Activated naive CD8-positive, alpha-beta T cell treated with anti-CD3 and anti-CD28 coated beads, Interleukin-2, amount 10 ng/mL, durations not matched to agents 7 days and 5 days (primary cell): ENCODE measurements at regions not wholly inside any gene's neighbourhood (a gene's known extent, or its start where the extent isn't known, plus 50 kb on each side); places are given as distances from the start of the nearest gene placed in this dataset.
"Not testable (repeated sequence)": the region's sequence is repeated elsewhere in the genome, so short reads cannot be mapped to it uniquely, and the experiment has no call there.

Experiments
- ATAC-seq: fragments of 150-1000 bp; cut with Tn5 transposase; one replicate; pipeline ENCODE4 v1.10.0; 2021; ENCODE audit warnings: low read depth, moderate library complexity
- POLR2A ChIA-PET: fragments of 350-600 bp; sonication (Branson Sonifier 250); formaldehyde crosslinking; loops from one replicate; lab custom pipeline; 2021; ENCODE audit warnings: antibody characterized with exemption; lab: Charles Lee
- DNase-seq: peaks from one replicate; pipeline ENCODE4 v3.0.0; 2021
- H3K27ac Mint-ChIP-seq: one replicate; pipeline ENCODE4 v1.8.0; 2022; ENCODE audit warnings: mild to moderate bottlenecking, mixed read lengths
- H3K27me3 Mint-ChIP-seq: one replicate; pipeline ENCODE4 v1.8.0; 2022; ENCODE audit warnings: mild to moderate bottlenecking, moderate library complexity, mixed read lengths
- H3K36me3 Mint-ChIP-seq: one replicate; pipeline ENCODE4 v1.8.0; 2021; ENCODE audit warnings: mild to moderate bottlenecking, mixed read lengths
- H3K4me1 Mint-ChIP-seq: one replicate; pipeline ENCODE4 v1.8.0; 2021; ENCODE audit warnings: mixed read lengths
- H3K4me3 Mint-ChIP-seq: one replicate; pipeline ENCODE4 v1.8.0; 2022; ENCODE audit warnings: mild to moderate bottlenecking, moderate library complexity, mixed read lengths
- H3K9me3 Mint-ChIP-seq: one replicate; pipeline ENCODE4 v1.8.0; 2021; ENCODE audit warnings: mixed read lengths

DNA sequence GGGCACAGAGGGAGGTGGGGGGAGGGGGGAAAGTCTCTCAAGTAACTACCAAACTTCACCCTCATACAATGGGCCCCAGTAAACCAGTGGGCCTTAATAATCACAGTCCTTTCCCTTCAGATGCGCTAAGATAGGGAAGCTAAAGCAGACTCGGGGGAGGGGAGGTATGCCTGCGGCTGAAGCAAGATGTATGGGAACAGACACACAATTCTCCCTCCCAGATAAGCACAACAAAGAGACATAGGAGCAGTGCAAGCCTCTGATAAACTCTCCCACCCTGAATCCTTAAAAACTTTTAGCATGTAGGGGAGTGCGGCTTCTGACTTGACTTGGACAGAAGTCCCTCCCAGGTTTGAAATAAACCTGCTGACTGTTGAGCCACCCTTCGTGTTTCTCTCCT is 54.7 kb downstream of the PROP1 start:
- DNase-seq, H3K27me3 Mint-ChIP-seq, H3K36me3 Mint-ChIP-seq, H3K9me3 Mint-ChIP-seq, H3K4me1 Mint-ChIP-seq, H3K27ac Mint-ChIP-seq, POLR2A ChIA-PET, H3K4me3 Mint-ChIP-seq, ATAC-seq: not testable (repeated sequence)

GRCh38 chr5:177939246-177940171 is 56.5 kb downstream of the PROP1 start:
- H3K4me3 Mint-ChIP-seq: peak overlapping the region; percentile 82
- peak; percentile 48 for DNase-seq
- peak; percentile 25 for ATAC-seq
- H3K27ac Mint-ChIP-seq, H3K9me3 Mint-ChIP-seq, POLR2A ChIA-PET, H3K27me3 Mint-ChIP-seq, H3K4me1 Mint-ChIP-seq, H3K36me3 Mint-ChIP-seq: not testable (repeated sequence)

- DNase-seq, H3K4me1 Mint-ChIP-seq, POLR2A ChIA-PET, H3K36me3 Mint-ChIP-seq, H3K9me3 Mint-ChIP-seq, H3K27ac Mint-ChIP-seq, H3K27me3 Mint-ChIP-seq, ATAC-seq: not testable (repeated sequence)
- H3K4me3 Mint-ChIP-seq: peak overlapping the region; percentile 82
These were observed 57.3 kb downstream of the PROP1 start for GRCh38 chr5:177938767-177939166.

- H3K27ac Mint-ChIP-seq, POLR2A ChIA-PET, H3K27me3 Mint-ChIP-seq, H3K9me3 Mint-ChIP-seq, DNase-seq, ATAC-seq, H3K4me3 Mint-ChIP-seq, H3K4me1 Mint-ChIP-seq, H3K36me3 Mint-ChIP-seq: not testable (repeated sequence)
These were observed 61.8 kb downstream of the PROP1 start for GRCh38 chr5:177934233-177934632.

DNA sequence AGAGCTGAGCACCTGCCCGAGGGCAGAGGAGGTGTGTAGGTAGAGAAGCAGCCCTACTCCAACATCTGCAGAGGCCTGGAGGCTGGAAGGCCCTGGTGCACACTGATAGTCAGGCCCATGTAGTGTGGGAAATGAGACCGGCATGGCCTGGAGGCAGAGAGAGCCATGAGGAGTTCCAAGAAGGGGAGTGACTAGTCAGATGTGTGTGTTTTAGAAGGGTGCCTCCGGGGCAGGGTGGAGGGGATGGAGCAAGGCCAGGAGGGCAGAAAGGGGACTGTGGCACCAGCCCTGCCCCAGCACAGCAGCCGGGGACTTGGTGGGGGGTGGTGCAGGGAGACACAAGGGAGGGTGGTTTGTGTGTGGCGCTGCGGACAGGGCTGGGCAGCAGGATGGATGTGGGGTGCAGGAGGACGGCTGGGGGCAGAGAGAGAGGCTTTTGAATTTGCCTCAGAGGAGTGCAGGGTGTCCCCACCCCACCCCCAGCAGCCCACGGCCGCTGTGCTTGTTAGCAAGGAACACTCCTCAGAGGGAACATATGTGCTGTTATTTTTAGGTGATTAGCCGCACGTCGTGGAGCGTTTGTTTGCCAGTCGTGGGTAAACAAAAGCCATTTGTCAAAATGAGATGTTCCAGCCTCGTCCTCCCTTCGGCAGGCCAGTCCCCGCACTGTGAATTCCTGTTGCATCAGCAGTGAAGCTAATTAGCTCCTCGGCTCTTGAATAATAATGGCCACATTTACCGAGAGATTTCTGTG is 65.6 kb downstream of the PROP1 start:
- DNase-seq, H3K27ac Mint-ChIP-seq, H3K4me3 Mint-ChIP-seq, H3K27me3 Mint-ChIP-seq, POLR2A ChIA-PET, H3K4me1 Mint-ChIP-seq, H3K36me3 Mint-ChIP-seq, ATAC-seq, H3K9me3 Mint-ChIP-seq: not testable (repeated sequence)

DNA sequence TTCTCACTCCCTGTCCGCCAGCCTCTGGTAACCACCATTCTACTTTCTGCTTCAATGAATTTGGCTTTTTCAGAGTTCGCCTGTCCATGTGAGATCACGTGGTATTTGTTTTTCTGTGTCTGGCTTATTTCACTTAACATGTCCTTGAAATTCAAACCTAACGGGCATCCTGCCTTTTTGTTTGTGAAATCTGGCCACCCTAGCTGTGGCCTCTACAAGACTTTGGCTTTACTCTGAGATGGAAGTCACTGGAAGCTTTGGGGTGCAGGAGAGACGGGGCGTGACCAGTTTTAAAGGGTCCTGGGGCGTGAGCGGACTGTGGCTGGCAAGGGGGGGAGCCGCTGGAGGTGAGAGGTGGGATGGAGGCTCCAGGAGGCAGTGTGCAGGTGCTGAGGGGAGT is 66.4 kb downstream of the PROP1 start:
- DNase-seq, H3K4me1 Mint-ChIP-seq, H3K9me3 Mint-ChIP-seq, H3K36me3 Mint-ChIP-seq, H3K4me3 Mint-ChIP-seq, ATAC-seq, H3K27me3 Mint-ChIP-seq, POLR2A ChIA-PET, H3K27ac Mint-ChIP-seq: not testable (repeated sequence)

GRCh38 chr5:177927500-177927899 is 68.5 kb downstream of the PROP1 start:
- DNase-seq, H3K27ac Mint-ChIP-seq, H3K4me1 Mint-ChIP-seq, ATAC-seq, H3K36me3 Mint-ChIP-seq, POLR2A ChIA-PET, H3K4me3 Mint-ChIP-seq, H3K27me3 Mint-ChIP-seq, H3K9me3 Mint-ChIP-seq: not testable (repeated sequence)

GRCh38 chr5:177924577-177924976 is 71.5 kb downstream of the PROP1 start:
- H3K4me1 Mint-ChIP-seq, DNase-seq, H3K36me3 Mint-ChIP-seq, H3K27ac Mint-ChIP-seq, H3K4me3 Mint-ChIP-seq, ATAC-seq, H3K9me3 Mint-ChIP-seq, H3K27me3 Mint-ChIP-seq, POLR2A ChIA-PET: not testable (repeated sequence)

GRCh38 chr5:177923837-177924236 is 72.2 kb downstream of the PROP1 start:
- H3K4me1 Mint-ChIP-seq, H3K36me3 Mint-ChIP-seq, H3K9me3 Mint-ChIP-seq, ATAC-seq, DNase-seq, H3K4me3 Mint-ChIP-seq, H3K27me3 Mint-ChIP-seq, POLR2A ChIA-PET: not testable (repeated sequence)
- H3K27ac Mint-ChIP-seq: peak overlapping the region; percentile 71

- ATAC-seq: peak; percentile 67
- not testable (repeated sequence) for H3K4me1 Mint-ChIP-seq
These were observed 72.9 kb downstream of the PROP1 start for GRCh38 chr5:177923189-177923588.

DNA sequence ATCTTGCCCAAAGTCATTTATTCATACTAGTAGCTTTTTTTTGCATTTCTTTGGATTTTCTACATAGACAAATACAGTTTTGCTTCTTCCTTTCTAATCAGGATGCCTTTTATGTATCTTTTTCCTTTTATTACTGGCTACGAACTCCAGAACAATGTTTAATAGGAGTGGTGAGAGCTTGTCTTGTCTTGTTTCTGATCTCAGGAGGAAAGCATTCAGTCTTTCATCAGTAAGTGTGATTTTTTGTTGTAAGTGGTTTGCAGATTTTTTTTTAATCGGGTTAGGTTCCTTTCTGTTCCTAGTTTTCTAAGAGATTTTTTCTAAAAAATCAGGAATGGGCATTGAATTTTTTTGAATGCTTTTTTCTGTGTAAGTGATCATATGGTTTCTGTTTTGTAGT is 86.8 kb downstream of the PROP1 start:
- H3K9me3 Mint-ChIP-seq, DNase-seq, H3K27me3 Mint-ChIP-seq, H3K4me1 Mint-ChIP-seq, H3K36me3 Mint-ChIP-seq, H3K27ac Mint-ChIP-seq, H3K4me3 Mint-ChIP-seq, ATAC-seq, POLR2A ChIA-PET: not testable (repeated sequence)

More at GRCh38 chr5:177923189-177923588, 72.9 kb downstream of the PROP1 start:
- H3K4me3 Mint-ChIP-seq, H3K36me3 Mint-ChIP-seq, POLR2A ChIA-PET, DNase-seq, H3K27me3 Mint-ChIP-seq, H3K9me3 Mint-ChIP-seq: not testable (repeated sequence)
- peak overlapping the region; percentile 71 for H3K27ac Mint-ChIP-seq

- H3K27ac Mint-ChIP-seq, H3K36me3 Mint-ChIP-seq, POLR2A ChIA-PET, H3K4me3 Mint-ChIP-seq, ATAC-seq, H3K4me1 Mint-ChIP-seq, H3K9me3 Mint-ChIP-seq, H3K27me3 Mint-ChIP-seq, DNase-seq: not testable (repeated sequence)
These were observed 93.2 kb downstream of the PROP1 start for GRCh38 chr5:177902806-177903205.

DNA sequence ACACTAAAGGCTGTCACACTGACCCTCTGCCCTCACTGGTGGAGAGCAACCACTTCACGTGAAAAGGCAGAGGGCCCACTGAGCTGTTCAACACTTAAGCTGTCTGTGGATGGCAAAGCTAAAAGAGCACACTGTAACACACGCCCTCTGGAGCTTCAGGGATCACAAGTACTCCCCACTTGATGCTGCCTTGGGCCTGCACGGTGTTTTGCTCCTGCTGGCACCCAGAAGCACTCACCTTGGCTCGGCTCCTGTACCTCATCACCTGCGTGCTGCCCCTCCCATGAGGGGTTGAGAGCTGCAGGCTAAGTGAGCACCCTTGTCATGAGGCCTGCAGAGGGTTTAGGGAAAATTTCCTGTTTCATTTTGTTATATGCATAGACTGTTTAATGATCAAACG is 96.0 kb downstream of the PROP1 start:
- H3K4me3 Mint-ChIP-seq, H3K27me3 Mint-ChIP-seq, H3K4me1 Mint-ChIP-seq, H3K9me3 Mint-ChIP-seq, POLR2A ChIA-PET, ATAC-seq, H3K27ac Mint-ChIP-seq, DNase-seq, H3K36me3 Mint-ChIP-seq: not testable (repeated sequence)
